WERI-Rb-1 (cell line): ENCODE measurements at regions not wholly inside any gene's neighbourhood (a gene's known extent, or its start where the extent isn't known, plus 50 kb on each side); places are given as distances from the start of the nearest gene placed in this dataset.

ENCODE experiments used
- DNase-seq: peaks from one replicate; pipeline ENCODE4 v3.0.0-alpha.2; 2020
- H3K27ac ChIP-seq: fragments of 250-450 bp; sonication (Bioruptor Pico); 2 replicates; pipeline ENCODE4 v1.5.1; 2020; ENCODE audit warnings: mild to moderate bottlenecking, moderate library complexity
- H3K27me3 ChIP-seq: fragments of 250-450 bp; sonication (Bioruptor Pico); 2 replicates; pipeline ENCODE4 v1.5.1; 2021; ENCODE audit warnings: mild to moderate bottlenecking, low read depth, moderate library complexity; ENCODE audit not compliant: insufficient read depth, severe bottlenecking
- H3K36me3 ChIP-seq: fragments of 250-450 bp; sonication (Bioruptor Pico); 2 replicates; pipeline ENCODE4 v1.5.1; 2020; ENCODE audit warnings: mild to moderate bottlenecking, moderate library complexity
- H3K4me3 ChIP-seq: 2 replicates; pipeline ENCODE4 v1.5.1; 2011; ENCODE audit warnings: low read depth, mild to moderate bottlenecking, control low read depth, low read length
- H3K9me3 ChIP-seq: fragments of 250-450 bp; sonication (Bioruptor Pico); 2 replicates; pipeline ENCODE4 v1.5.1; 2021; ENCODE audit warnings: mild to moderate bottlenecking, moderate library complexity; ENCODE audit not compliant: severe bottlenecking
- TF ChIP-seq, protein P1 (sequence below): IDR thresholded peaks from 2 replicates; pipeline ENCODE4 v1.5.1; 2011; ENCODE audit warnings: low read depth, mild to moderate bottlenecking, control low read depth, inconsistent platforms, low read length

DNA sequence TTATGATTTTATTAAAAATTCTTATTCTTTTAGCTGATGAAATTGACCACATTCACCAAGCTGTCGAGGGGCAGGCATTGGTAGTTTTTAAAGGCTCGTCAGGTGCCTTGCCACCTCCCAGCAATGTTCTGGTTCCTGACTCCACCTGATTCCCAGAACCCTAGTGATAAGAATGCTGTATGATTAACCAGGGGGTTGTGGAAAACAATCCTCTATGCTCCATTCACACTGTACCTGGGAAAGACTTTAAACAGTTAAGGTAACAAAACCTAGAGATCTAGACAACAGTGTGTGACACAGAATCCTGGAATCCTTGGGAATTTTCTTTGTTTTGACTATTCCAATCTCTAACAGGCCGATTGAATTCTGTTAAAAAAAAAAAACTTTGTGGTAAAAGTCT lies 165.7 kb upstream of the OLIG3 start:
- peaks cover 1% of the 10 kb centered on the region for H3K9me3 ChIP-seq
- no peak overlapping the region for H3K4me3 ChIP-seq
- H3K27me3 ChIP-seq: no peaks in the 10 kb centered on the region
- TF ChIP-seq, protein P1, sequence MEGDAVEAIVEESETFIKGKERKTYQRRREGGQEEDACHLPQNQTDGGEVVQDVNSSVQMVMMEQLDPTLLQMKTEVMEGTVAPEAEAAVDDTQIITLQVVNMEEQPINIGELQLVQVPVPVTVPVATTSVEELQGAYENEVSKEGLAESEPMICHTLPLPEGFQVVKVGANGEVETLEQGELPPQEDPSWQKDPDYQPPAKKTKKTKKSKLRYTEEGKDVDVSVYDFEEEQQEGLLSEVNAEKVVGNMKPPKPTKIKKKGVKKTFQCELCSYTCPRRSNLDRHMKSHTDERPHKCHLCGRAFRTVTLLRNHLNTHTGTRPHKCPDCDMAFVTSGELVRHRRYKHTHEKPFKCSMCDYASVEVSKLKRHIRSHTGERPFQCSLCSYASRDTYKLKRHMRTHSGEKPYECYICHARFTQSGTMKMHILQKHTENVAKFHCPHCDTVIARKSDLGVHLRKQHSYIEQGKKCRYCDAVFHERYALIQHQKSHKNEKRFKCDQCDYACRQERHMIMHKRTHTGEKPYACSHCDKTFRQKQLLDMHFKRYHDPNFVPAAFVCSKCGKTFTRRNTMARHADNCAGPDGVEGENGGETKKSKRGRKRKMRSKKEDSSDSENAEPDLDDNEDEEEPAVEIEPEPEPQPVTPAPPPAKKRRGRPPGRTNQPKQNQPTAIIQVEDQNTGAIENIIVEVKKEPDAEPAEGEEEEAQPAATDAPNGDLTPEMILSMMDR: no peak
- no peak for DNase-seq
- H3K27ac ChIP-seq: no peak overlapping the region
- no peaks in the 10 kb centered on the region for H3K36me3 ChIP-seq

DNA sequence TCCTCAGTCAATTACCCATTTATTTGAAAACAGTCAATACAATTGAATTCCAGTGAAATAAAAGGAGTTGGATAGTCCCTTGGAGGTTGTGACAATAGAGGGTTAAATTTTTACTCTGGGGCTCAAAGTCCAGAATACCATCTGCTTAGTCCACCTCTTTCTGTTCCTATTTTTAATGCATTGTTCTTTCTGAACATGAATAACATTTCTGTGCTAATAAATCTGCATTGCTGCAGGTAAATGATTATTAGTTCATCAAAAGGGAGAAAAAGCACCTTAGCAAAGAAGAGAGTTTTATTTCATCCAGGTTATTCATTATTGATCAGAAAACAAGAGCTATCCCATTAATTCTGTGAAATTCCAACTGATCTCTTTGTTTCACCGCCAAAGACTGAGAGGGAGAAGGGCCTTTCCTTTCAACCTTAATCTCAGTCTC lies 166.1 kb upstream of the OLIG3 start:
- no peaks in the 10 kb centered on the region for H3K27me3 ChIP-seq
- no peaks in the 10 kb centered on the region for H3K36me3 ChIP-seq
- TF ChIP-seq, protein P1: no peak
- DNase-seq: no peak
- no peak overlapping the region for H3K27ac ChIP-seq
- no peaks in the 10 kb centered on the region for H3K9me3 ChIP-seq
- H3K4me3 ChIP-seq: no peak overlapping the region

DNA sequence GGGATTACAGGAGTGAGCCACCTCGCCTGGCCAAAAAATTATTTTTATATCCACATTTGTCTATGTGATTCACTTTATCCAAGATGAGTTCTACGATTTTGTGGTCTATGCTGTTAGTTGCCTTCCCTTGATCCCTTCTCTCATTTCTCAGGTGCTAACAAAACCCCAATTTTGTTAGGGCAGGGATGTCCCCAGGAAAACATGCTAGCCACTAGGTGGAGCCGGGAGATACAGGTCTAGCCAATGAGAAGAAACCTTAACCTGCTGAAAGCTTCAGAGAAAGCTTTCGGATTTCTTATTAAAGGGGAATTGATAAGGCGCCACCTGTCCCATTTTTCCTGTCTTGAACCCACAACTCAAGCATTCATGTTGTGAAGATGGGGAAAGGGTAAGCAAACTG lies 167.4 kb upstream of the OLIG3 start:
- DNase-seq: peak; percentile 24
- no peaks in the 10 kb centered on the region for H3K27me3 ChIP-seq
- no peaks in the 10 kb centered on the region for H3K36me3 ChIP-seq
- no peak overlapping the region for H3K4me3 ChIP-seq
- H3K9me3 ChIP-seq: no peaks in the 10 kb centered on the region
- no peak overlapping the region for H3K27ac ChIP-seq
- TF ChIP-seq, protein P1: peak; percentile 44

- no peak for DNase-seq
- no peak overlapping the region for H3K4me3 ChIP-seq
- TF ChIP-seq, protein P1: no peak
- H3K27me3 ChIP-seq: no peaks in the 10 kb centered on the region
- H3K36me3 ChIP-seq: no peaks in the 10 kb centered on the region
- no peak overlapping the region for H3K27ac ChIP-seq
- no peaks in the 10 kb centered on the region for H3K9me3 ChIP-seq
These were observed 170.0 kb upstream of the OLIG3 start for GRCh38 chr6:137664183-137664582.

GRCh38 chr6:137665342-137665934 lies 171.2 kb upstream of the OLIG3 start:
- no peak overlapping the region for H3K4me3 ChIP-seq
- no peak for DNase-seq
- no peaks in the 10 kb centered on the region for H3K9me3 ChIP-seq
- no peaks in the 10 kb centered on the region for H3K36me3 ChIP-seq
- TF ChIP-seq, protein P1: no peak
- no peak overlapping the region for H3K27ac ChIP-seq
- H3K27me3 ChIP-seq: no peaks in the 10 kb centered on the region

DNA sequence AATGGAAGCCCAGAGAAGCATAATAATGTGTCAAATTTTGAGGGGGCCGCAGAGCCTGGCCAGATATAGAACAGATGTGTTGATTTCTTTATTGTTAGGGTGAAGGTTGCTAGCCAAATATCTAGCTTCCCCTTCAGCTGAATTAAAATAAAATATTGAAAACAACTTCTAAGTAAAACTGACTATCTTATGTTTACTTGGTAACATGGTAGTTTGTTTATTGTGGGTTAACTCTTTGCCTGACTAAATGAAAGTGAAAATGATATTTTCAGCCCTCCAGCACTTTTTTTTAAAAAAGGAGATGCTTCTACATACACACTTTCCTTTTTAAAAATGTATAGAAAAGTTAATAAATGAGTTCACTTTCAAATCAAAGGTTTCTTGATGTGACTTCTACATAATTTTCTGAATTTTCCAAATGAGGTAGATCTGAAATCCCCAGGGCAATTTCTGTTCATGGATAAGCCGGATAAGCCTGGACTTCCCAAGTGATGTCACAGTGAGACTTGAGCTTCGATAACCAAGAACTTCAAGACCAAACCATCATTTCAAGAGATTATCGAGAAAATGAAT lies 172.1 kb upstream of the OLIG3 start:
- Histone ChIP-seq H3K4me3 (no peak overlapping the region), H3K9me3 (no peaks in the 10 kb centered on the region), H3K36me3 (no peaks in the 10 kb centered on the region), H3K27me3 (no peaks in the 10 kb centered on the region), H3K27ac (no peak overlapping the region)
- DNase-seq: no peak
- TF ChIP-seq, protein P1: no peak
